ENCODE measurements at regions not wholly inside any gene's neighbourhood (a gene's known extent, or its start where the extent isn't known, plus 50 kb on each side); places are given as distances from the start of the nearest gene placed in this dataset.

GRCh38 chr6:119764927-119765681, 415.5 kb upstream of the MAN1A1 start:
- Histone ChIP-seq H2BK12ac (ENCODE audit: insufficient read length, low read depth, low read length) (no peak overlapping the region), H2AFZ (ENCODE audit: low read length) (no peak overlapping the region), H3K9me3 (ENCODE audit: control insufficient read depth, low read depth, low read length) (no peaks in the 10 kb centered on the region), H4K20me1 (ENCODE audit: control insufficient read depth, insufficient read depth, insufficient read length) (no peaks in the 10 kb centered on the region), H3K56ac (ENCODE audit: insufficient read length, low read depth, low read length) (no peak overlapping the region), H2BK120ac (ENCODE audit: low read depth, low read length, poor library complexity, severe bottlenecking) (no peak overlapping the region), H4K91ac (ENCODE audit: insufficient read length, low read depth, low read length) (no peak overlapping the region), H3K14ac (ENCODE audit: insufficient read depth, low read length) (no peak overlapping the region), H3K27ac (ENCODE audit: insufficient read length, low read depth, low read length) (no peak overlapping the region), H2AK5ac (ENCODE audit: insufficient read length, low read length) (no peak overlapping the region), H3K4me1 (ENCODE audit: insufficient read depth, low read length) (no peaks in the 10 kb centered on the region), H3K4ac (ENCODE audit: low read depth, low read length) (no peak overlapping the region), H2BK20ac (ENCODE audit: low read depth, low read length, poor library complexity, severe bottlenecking) (no peak overlapping the region), H3K18ac (ENCODE audit: insufficient read length, low read depth, low read length) (peak overlapping the region; percentile 66), H3K9ac (ENCODE audit: extremely low read depth, insufficient read length, low read length) (no peak overlapping the region), H3K79me2 (ENCODE audit: insufficient read depth, low read length) (no peaks in the 10 kb centered on the region), H3K23ac (ENCODE audit: insufficient read length, low read depth, low read length) (no peak overlapping the region), H2BK15ac (ENCODE audit: low read depth, low read length) (no peak overlapping the region), H3T11ph (ENCODE audit: low read length) (no peak overlapping the region), H3K79me1 (ENCODE audit: insufficient read depth, low read depth, low read length, poor library complexity, severe bottlenecking) (no peaks in the 10 kb centered on the region), H2BK5ac (ENCODE audit: insufficient read length, low read length) (no peak overlapping the region), H3K23me2 (ENCODE audit: insufficient read length, low read depth, low read length, poor library complexity, severe bottlenecking) (no peaks in the 10 kb centered on the region), H4K8ac (replicated peaks; ENCODE audit: insufficient read length, low read depth, low read length) (no peak overlapping the region), H4K5ac (ENCODE audit: insufficient read length, low read depth, low read length) (no peak overlapping the region), H3K27me3 (ENCODE audit: insufficient read depth, low read length) (no peaks in the 10 kb centered on the region), H3K4me2 (ENCODE audit: insufficient read depth, insufficient read length, low read length) (no peak overlapping the region)
- H3K4me1 Mint-ChIP-seq: peaks cover 6 to 7% of the 10 kb centered on the region in 2 experiments; a peak in 1 of 4 replicates
- no peak overlapping the region for H3K4me3 Mint-ChIP-seq
- H3K36me3 Mint-ChIP-seq (ENCODE audit: insufficient read depth in 1 of 3, low read depth in 3 of 3): peaks cover 0 to 10% (median 4%) of the 10 kb centered on the region in 3 experiments; a peak in 2 of 7 replicates
- peaks cover 0 to 5% of the 10 kb centered on the region in 2 experiments; a peak in 3 of 5 replicates for H3K9me3 Mint-ChIP-seq
- TF ChIP-seq, protein P1, sequence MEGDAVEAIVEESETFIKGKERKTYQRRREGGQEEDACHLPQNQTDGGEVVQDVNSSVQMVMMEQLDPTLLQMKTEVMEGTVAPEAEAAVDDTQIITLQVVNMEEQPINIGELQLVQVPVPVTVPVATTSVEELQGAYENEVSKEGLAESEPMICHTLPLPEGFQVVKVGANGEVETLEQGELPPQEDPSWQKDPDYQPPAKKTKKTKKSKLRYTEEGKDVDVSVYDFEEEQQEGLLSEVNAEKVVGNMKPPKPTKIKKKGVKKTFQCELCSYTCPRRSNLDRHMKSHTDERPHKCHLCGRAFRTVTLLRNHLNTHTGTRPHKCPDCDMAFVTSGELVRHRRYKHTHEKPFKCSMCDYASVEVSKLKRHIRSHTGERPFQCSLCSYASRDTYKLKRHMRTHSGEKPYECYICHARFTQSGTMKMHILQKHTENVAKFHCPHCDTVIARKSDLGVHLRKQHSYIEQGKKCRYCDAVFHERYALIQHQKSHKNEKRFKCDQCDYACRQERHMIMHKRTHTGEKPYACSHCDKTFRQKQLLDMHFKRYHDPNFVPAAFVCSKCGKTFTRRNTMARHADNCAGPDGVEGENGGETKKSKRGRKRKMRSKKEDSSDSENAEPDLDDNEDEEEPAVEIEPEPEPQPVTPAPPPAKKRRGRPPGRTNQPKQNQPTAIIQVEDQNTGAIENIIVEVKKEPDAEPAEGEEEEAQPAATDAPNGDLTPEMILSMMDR (conservative IDR thresholded peaks at IDR 0.05): no peak
- DNase-seq: no peak
- H3K27ac Mint-ChIP-seq: peak overlapping the region in 2 of 3 experiments; percentile 66 to 85; a peak in 3 of 7 replicates
- H3K27me3 Mint-ChIP-seq (ENCODE audit: low read depth): no peaks in the 10 kb centered on the region; the same call in 1 of the 2 replicates
- WGBS (ENCODE audit: extremely low coverage, insufficient read length, low lambda C conversion rate): no CpG with 5 or more reads among the region's 7 CpGs

Data from H9 (cell line).